HG03439 (cell line): ENCODE measurements at regions not wholly inside any gene's neighbourhood (a gene's known extent, or its start where the extent isn't known, plus 50 kb on each side); places are given as distances from the start of the nearest gene placed in this dataset.
"Not testable (repeated sequence)": the region's sequence is repeated elsewhere in the genome, so short reads cannot be mapped to it uniquely, and the experiment has no call there.

Experiments
- ATAC-seq: cut with Tn5 transposase; IDR thresholded peaks from one replicate; pipeline ENCODE4 v1.9.1; 2021; ENCODE audit warnings: mild to moderate bottlenecking, moderate library complexity; ENCODE audit not compliant: unreplicated experiment

GRCh38 chr22:23384431-23384830 is 195.7 kb downstream of the IGLL1 start:
- no peak for ATAC-seq

- ATAC-seq, result no peak
These were observed 196.4 kb downstream of the IGLL1 start for GRCh38 chr22:23383491-23384361.

- no peak for ATAC-seq
These were observed 197.5 kb downstream of the IGLL1 start for GRCh38 chr22:23382428-23383218.

GRCh38 chr22:23381661-23382427 is 198.2 kb downstream of the IGLL1 start:
- ATAC-seq, result no peak

- no peak for ATAC-seq
These were observed 199.2 kb downstream of the IGLL1 start for GRCh38 chr22:23380911-23381310.

- no peak for ATAC-seq
These were observed 199.9 kb downstream of the IGLL1 start for GRCh38 chr22:23380230-23380573.

DNA sequence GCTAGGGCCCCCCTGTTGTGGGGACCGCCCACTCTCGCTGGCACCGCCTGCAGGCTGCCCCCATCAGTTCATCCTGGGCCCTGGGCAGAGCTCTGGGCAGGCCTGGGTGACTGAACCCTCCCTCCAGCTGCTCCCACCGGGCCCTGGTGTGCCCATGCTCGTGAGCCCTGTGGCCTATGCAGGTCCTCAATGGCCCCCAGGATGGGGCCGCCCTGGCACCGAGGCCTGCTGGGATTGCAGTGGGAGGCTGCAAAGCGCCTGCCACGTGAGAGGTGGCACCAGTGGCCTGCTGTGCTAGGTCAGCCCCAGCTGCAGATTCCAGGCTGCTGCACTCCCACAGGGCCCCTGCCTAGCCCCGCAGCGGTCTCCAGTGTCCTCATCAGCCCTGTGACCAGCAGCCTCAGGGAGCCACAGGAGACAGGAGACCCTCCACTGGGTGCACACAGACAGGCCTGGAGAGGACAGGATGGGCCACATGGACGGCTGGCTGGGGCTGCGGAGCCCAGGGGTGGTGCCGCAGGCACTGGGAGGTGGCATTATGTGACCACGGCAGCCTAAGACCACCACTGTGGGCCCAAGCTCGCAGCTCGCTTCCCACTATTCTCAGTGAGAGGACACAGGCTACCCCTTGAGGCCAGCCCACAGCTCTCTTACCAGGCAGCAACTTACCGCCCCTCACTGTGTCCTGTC is 199.4 kb downstream of the BCR start:
- not testable (repeated sequence) for ATAC-seq

DNA sequence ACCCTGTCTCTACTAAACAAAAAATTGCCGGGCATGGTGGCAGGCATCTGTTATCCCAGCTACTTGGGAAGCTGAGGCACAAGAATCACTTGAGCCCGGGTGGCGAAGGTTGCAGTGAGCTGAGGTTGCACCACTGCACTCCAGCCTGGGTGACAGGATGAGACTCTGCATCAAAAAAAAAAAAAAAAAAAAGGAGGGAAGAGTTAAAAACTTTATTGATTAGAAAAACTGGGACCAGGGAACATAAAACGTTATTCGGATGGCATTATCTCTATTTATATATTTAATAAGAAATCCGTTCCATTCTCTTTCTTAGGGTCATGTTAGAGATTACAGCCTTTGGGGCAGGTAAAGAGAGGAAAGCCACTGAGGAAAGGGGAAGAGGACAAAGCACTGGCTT is 197.5 kb downstream of the BCR start:
- ATAC-seq, result no peak

DNA sequence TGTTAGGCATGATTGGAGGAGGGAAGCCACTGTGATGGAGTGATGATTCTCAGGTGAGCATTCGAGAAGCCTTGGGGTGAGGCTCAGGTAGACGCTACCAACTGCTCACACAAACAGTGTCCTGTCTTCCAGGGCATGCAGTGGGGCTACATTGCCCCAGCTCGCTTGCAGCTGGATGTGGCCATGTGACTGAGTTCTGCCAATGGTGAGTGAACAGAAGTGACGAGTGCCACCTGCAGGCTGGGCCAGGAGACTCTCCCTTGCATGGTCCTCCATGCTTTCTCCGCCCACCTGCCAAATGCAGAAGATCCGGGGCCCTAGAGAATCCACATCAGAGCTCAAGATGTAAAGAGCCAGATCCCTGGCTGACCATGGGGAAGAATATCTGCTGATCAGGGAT is 195.9 kb downstream of the BCR start:
- ATAC-seq, result no peak

DNA sequence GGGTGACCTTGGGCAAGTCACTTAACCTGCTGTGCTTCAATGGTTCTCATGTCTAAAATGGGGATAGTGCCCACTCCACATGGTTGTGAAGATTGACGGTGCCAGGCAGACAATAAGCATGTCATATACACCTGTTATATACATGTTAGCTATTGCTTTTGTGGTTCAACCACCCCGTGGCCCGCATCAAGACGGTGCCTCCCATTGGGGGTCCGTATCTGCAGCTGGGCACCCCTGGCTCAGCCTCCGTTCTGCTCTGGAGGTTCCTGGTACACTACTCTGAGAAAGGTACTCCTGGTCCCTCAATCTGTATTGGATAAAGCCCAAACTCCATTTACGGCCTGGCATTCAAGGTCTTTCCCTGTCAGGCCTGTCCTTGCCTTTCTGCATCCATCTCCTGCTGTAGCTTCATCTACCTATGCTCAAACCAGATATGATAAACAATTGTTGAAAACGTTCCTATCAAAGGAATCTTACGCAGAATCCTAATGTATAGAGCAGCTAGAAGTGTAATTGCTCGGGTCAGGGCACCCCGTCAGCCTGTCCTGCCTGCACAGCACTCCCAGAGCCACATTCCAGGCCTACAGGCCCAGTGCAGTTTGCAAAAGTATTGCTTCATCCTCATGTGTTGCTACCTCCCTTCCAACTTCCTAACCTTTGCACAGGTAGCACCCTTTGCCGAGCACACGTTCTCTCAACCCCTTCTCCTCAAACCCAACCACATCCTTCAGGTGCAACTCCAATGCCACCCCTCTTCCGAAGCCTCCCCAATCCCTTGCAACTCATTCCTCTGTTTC is 194.9 kb downstream of the BCR start:
- no peak for ATAC-seq

DNA sequence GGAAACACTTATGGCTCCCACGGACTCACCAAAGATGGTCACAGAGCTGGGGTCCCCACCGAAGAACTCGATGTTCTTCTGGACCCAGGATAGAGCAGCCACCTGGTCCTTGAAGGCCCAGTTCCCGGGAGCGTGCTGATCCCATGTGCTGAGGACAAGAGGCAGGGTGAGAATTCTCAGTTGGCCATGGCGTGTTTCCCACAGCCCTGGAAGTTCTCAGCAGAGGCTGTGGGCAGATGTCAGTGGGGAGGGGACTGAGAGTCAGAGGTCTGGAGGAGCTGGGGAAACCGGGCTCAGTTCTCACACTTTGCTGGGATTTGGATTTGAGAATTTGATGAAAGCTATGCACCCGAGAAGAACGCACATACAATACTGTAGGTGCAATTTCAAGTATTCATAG is 193.3 kb downstream of the BCR start:
- no peak for ATAC-seq

- no peak for ATAC-seq
These were observed 189.9 kb downstream of the BCR start for GRCh38 chr22:23370251-23370650.

- no peak for ATAC-seq
These were observed 188.9 kb downstream of the BCR start for GRCh38 chr22:23369054-23369685.
